H1 (cell line): ENCODE measurements at regions not wholly inside any gene's neighbourhood (a gene's known extent, or its start where the extent isn't known, plus 50 kb on each side); places are given as distances from the start of the nearest gene placed in this dataset.

Experiments used
- CTCF ChIA-PET: fragments of 300-600 bp; sonication (Branson Sonifier 250); formaldehyde crosslinking; loops from one replicate; lab custom pipeline; 2021; ENCODE audit not compliant: partially characterized antibody; lab: Charles Lee
- POLR2A ChIA-PET: fragments of 300-600 bp; sonication (Branson Sonifier 250); formaldehyde crosslinking; loops from one replicate; lab custom pipeline; 2021; ENCODE audit warnings: inconsistent platforms; ENCODE audit not compliant: partially characterized antibody; lab: Charles Lee
- DNase-seq, 2 experiments: peaks; one replicate each; pipeline versions ENCODE4 v3.0.0 to v3.0.0-alpha.2; 2010 to 2022; ENCODE audit warnings: low spot score in 2 of 2, low read depth in 1 of 2, mixed read lengths in 1 of 2
- FAIRE-seq: peaks from 2 replicates; lab custom pipeline; 2011; peaks lifted over from hg19 to GRCh38; lab: Jason Lieb, UNC
- H2AFZ ChIP-seq: 2 replicates; pipeline ENCODE4 v1.8.1; 2012; ENCODE audit warnings: low read length, inconsistent platforms
- H2AK5ac ChIP-seq: 2 replicates; pipeline ENCODE4 v1.6.1; 2013; ENCODE audit warnings: low read depth, low read length
- H2BK120ac ChIP-seq: replicated peaks from 2 replicates; pipeline ENCODE3; 2013; ENCODE audit warnings: low read depth, low read length, inconsistent platforms
- H2BK12ac ChIP-seq: 2 replicates; pipeline ENCODE4 v1.6.1; 2013; ENCODE audit warnings: low read depth, low read length
- H2BK15ac ChIP-seq: 2 replicates; pipeline ENCODE4 v1.6.1; 2013; ENCODE audit warnings: low read length
- H2BK20ac ChIP-seq: 2 replicates; pipeline ENCODE4 v1.6.1; 2013; ENCODE audit warnings: low read length
- H2BK5ac ChIP-seq: 2 replicates; pipeline ENCODE4 v1.6.1; 2013; ENCODE audit warnings: low read depth, low read length
- H3K14ac ChIP-seq: 2 replicates; pipeline ENCODE4 v1.6.1; 2013; ENCODE audit warnings: inconsistent platforms; ENCODE audit not compliant: insufficient read length
- H3K18ac ChIP-seq: 2 replicates; pipeline ENCODE4 v1.6.1; 2013; ENCODE audit warnings: low read length; ENCODE audit errors: extremely low read depth
- H3K23ac ChIP-seq: 2 replicates; pipeline ENCODE4 v1.6.1; 2013; ENCODE audit warnings: inconsistent platforms; ENCODE audit not compliant: insufficient read length
- H3K23me2 ChIP-seq: 2 replicates; pipeline ENCODE4 v1.6.1; 2013; ENCODE audit warnings: low read depth, low read length
- H3K27ac ChIP-seq: 2 replicates; pipeline ENCODE4 v1.6.1; 2011; ENCODE audit warnings: low read depth, low read length, inconsistent platforms
- H3K27me3 ChIP-seq, 4 experiments: replicated peaks in 1 of 4; 1 replicate in 1 of 4; 2 replicates in 3 of 4; pipeline versions ENCODE4 v1.6.1 to v1.8.1; 2011 to 2013; ENCODE audit warnings: low read length in 3 of 4, mild to moderate bottlenecking in 3 of 4, inconsistent platforms in 2 of 4, mixed read lengths in 2 of 4, moderate library complexity in 1 of 4; ENCODE audit not compliant: control insufficient read depth in 3 of 4, insufficient read depth in 3 of 4; ENCODE audit errors: extremely low read depth in 1 of 4
- H3K36me3 ChIP-seq, 4 experiments: 2 replicates each; pipeline versions ENCODE4 v1.6.1 to v1.8.1; 2011 to 2013; ENCODE audit warnings: mild to moderate bottlenecking in 4 of 4, low read length in 3 of 4, moderate library complexity in 2 of 4, control low read depth in 1 of 4, inconsistent platforms in 1 of 4; ENCODE audit not compliant: insufficient read depth in 4 of 4, control insufficient read depth in 2 of 4
- H3K4ac ChIP-seq: replicated peaks from 2 replicates; pipeline ENCODE3; 2013; ENCODE audit warnings: low read length, low read depth, mixed read lengths, inconsistent platforms; ENCODE audit not compliant: insufficient read length
- H3K4me1 ChIP-seq, 4 experiments: replicated peaks in 1 of 4; 1 replicate in 1 of 4; 2 replicates in 3 of 4; pipeline versions ENCODE4 v1.6.1 to v1.8.1; 2011 to 2013; ENCODE audit warnings: low read length in 3 of 4, inconsistent platforms in 2 of 4, mixed read lengths in 1 of 4; ENCODE audit not compliant: insufficient read depth in 4 of 4, control insufficient read depth in 3 of 4
- H3K4me2 ChIP-seq, 2 experiments: 2 replicates each; pipeline versions ENCODE4 v1.6.1 to v1.8.1; 2011 to 2013; ENCODE audit warnings: low read depth in 2 of 2, low read length in 2 of 2, control low read depth in 1 of 2, inconsistent platforms in 1 of 2, mild to moderate bottlenecking in 1 of 2; ENCODE audit not compliant: insufficient read depth in 1 of 2
- H3K4me3 ChIP-seq, 4 experiments: fragments of 200-600, 300-600 bp in 1 of 4; sonication (generic), shearing (Covaris generic), sonication (Bioruptor Twin) in 1 of 4; 2 replicates each; pipeline versions ENCODE4 v1.5.1 to v1.8.1; 2011 to 2016; ENCODE audit warnings: low read length in 4 of 4, low read depth in 3 of 4, control low read depth in 2 of 4, inconsistent platforms in 2 of 4, mild to moderate bottlenecking in 2 of 4, mixed read lengths in 1 of 4, moderate library complexity in 1 of 4; ENCODE audit not compliant: insufficient read depth in 2 of 4; ENCODE audit errors: extremely low read depth in 1 of 4
- H3K56ac ChIP-seq: replicated peaks from 2 replicates; pipeline ENCODE3; 2013; ENCODE audit warnings: low read depth, mild to moderate bottlenecking, mixed read lengths, low read length, inconsistent platforms; ENCODE audit not compliant: insufficient read length
- H3K79me1 ChIP-seq: 2 replicates; pipeline ENCODE4 v1.6.1; 2013; ENCODE audit warnings: low read depth, low read length, control low read depth
- H3K79me2 ChIP-seq, 2 experiments: 2 replicates each; pipeline versions ENCODE4 v1.6.1 to v1.8.1; 2012 to 2013; ENCODE audit warnings: low read length in 2 of 2, mild to moderate bottlenecking in 2 of 2, inconsistent platforms in 1 of 2; ENCODE audit not compliant: insufficient read depth in 2 of 2, control insufficient read depth in 1 of 2
- H3K9ac ChIP-seq, 4 experiments: replicated peaks in 1 of 4; 1 replicate in 1 of 4; 2 replicates in 3 of 4; pipeline versions ENCODE4 v1.6.1 to v1.8.1; 2011 to 2013; ENCODE audit warnings: low read depth in 3 of 4, low read length in 3 of 4, control low read depth in 2 of 4, mild to moderate bottlenecking in 2 of 4, moderate library complexity in 2 of 4, inconsistent platforms in 1 of 4; ENCODE audit errors: extremely low read depth in 1 of 4
- H3K9me3 ChIP-seq, 2 experiments: 2 replicates each; pipeline versions ENCODE4 v1.6.1 to v1.8.1; 2012 to 2013; ENCODE audit warnings: mild to moderate bottlenecking in 2 of 2, moderate library complexity in 2 of 2, control low read depth in 1 of 2, inconsistent platforms in 1 of 2, low read depth in 1 of 2, low read length in 1 of 2, mixed read lengths in 1 of 2; ENCODE audit not compliant: insufficient read depth in 2 of 2
- H4K20me1 ChIP-seq, 2 experiments: replicated peaks in 1 of 2; 2 replicates each; pipeline versions ENCODE3 to v1.8.1; 2011 to 2013; ENCODE audit warnings: inconsistent platforms in 2 of 2, low read length in 2 of 2, mild to moderate bottlenecking in 1 of 2; ENCODE audit not compliant: insufficient read depth in 2 of 2, control insufficient read depth in 1 of 2
- H4K5ac ChIP-seq: 2 replicates; pipeline ENCODE4 v1.6.1; 2013; ENCODE audit warnings: low read length, low read depth, mixed read lengths, inconsistent platforms; ENCODE audit not compliant: insufficient read length
- H4K8ac ChIP-seq: 2 replicates; pipeline ENCODE4 v1.8.0; 2013; ENCODE audit warnings: mild to moderate bottlenecking, moderate library complexity, low read length, inconsistent platforms; ENCODE audit not compliant: insufficient read depth; ENCODE audit errors: extremely low read depth
- H4K91ac ChIP-seq: replicated peaks from 2 replicates; pipeline ENCODE3; 2013; ENCODE audit warnings: low read length, mixed read lengths, inconsistent platforms; ENCODE audit not compliant: insufficient read length
- ASH2L ChIP-seq: fragments of 200-600, 300-600 bp; sonication (generic); IDR thresholded peaks from one replicate; pipeline ENCODE4 v1.7.1; 2017; ENCODE audit warnings: low read length
- CBX5 ChIP-seq: fragments of 300-800, 300-1000 bp; sonication (generic); IDR thresholded peaks from 2 replicates; pipeline ENCODE4 v1.7.1; 2016; ENCODE audit warnings: antibody characterized with exemption, low read length, low read depth
- EP300 ChIP-seq, 2 experiments: IDR thresholded peaks; 1 replicate in 1 of 2; 2 replicates in 1 of 2; pipeline ENCODE4 v1.6.1; 2011 to 2012; ENCODE audit warnings: low read depth in 2 of 2, low read length in 2 of 2, mild to moderate bottlenecking in 2 of 2, borderline replicate concordance in 1 of 2, inconsistent platforms in 1 of 2, moderate library complexity in 1 of 2
- EZH2 ChIP-seq: fragments of 200-600 bp; sonication (generic); IDR thresholded peaks from 2 replicates; pipeline ENCODE4 v1.7.1; 2012; ENCODE audit warnings: low read depth, mild to moderate bottlenecking, moderate library complexity, low read length, inconsistent platforms; ENCODE audit not compliant: severe bottlenecking
- KDM1A ChIP-seq: fragments of 200-600, 300-600 bp; sonication (generic); IDR thresholded peaks from 2 replicates; pipeline ENCODE4 v1.7.1; 2016; ENCODE audit warnings: mild to moderate bottlenecking, low read length, borderline replicate concordance
- NANOG ChIP-seq: IDR thresholded peaks from 2 replicates; pipeline ENCODE4 v1.6.1; 2011; ENCODE audit warnings: low read length, low read depth, mild to moderate bottlenecking, inconsistent platforms; ENCODE audit not compliant: insufficient read depth, poor library complexity, severe bottlenecking
- POLR2A ChIP-seq, 2 experiments: IDR thresholded peaks; 1 replicate in 1 of 2; 2 replicates in 1 of 2; pipeline ENCODE4 v1.6.1; 2011; ENCODE audit warnings: low read depth in 2 of 2, low read length in 2 of 2, mild to moderate bottlenecking in 2 of 2; ENCODE audit errors: control extremely low read depth in 1 of 2
- RAD21 ChIP-seq, 2 experiments: IDR thresholded peaks in 1 of 2; conservative IDR thresholded peaks in 1 of 2; 2 replicates each; pipeline ENCODE4 v1.6.1; 2011; ENCODE audit warnings: low read depth in 2 of 2, low read length in 2 of 2, improper control_type of control experiment in 1 of 2, inconsistent platforms in 1 of 2, mild to moderate bottlenecking in 1 of 2, moderate library complexity in 1 of 2
- RBBP5 ChIP-seq: IDR thresholded peaks from 2 replicates; pipeline ENCODE4 v1.7.1; 2012; ENCODE audit warnings: low read depth, mild to moderate bottlenecking, inconsistent platforms, low read length, moderate library complexity, borderline replicate concordance
- SRF ChIP-seq: IDR thresholded peaks from 2 replicates; pipeline ENCODE4 v1.6.1; 2011; ENCODE audit warnings: mild to moderate bottlenecking, low read depth, low read length, moderate library complexity
- WGBS, 2 experiments: shearing (Covaris generic) in 1 of 2; methylation state at CpG; one replicate each; pipeline versions ENCODE4 v1.1.6 to v1.1.7; 2013 to 2015; ENCODE audit warnings: low lambda C conversion rate in 2 of 2, mixed read lengths in 2 of 2, inconsistent platforms in 1 of 2, low coverage in 1 of 2, missing lambda C conversion rate in 1 of 2; ENCODE audit not compliant: insufficient replicate concordance in 2 of 2, insufficient coverage in 1 of 2, insufficient read length in 1 of 2; ENCODE audit errors: extremely low coverage in 1 of 2, missing lambda C conversion rate in 1 of 2; 5-methylcytosine and 5-hydroxymethylcytosine counted together
- TF ChIP-seq, protein P1 (sequence below): IDR thresholded peaks from 2 replicates; pipeline ENCODE4 v1.6.1; 2012; ENCODE audit warnings: low read length, inconsistent platforms

DNA sequence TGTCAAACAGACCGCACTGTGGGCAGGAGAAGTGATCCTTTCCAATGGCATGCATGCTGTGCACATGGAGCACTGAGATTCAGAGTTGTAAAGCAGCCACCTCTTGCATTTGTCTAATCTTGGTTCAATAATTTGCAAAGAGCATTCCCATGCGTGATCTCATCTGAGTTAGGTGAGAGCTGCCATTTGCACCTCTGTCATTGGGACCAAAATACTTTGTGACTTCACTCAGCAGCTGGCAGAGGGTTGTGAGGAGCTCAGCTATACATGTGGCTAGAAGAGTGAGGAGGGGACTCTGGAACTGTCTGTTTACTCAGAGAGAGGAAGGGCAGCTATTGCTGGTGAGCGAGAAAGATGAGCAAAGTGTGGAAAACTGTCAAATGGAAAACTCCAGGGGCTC, 265.1 kb upstream of the TNP1 start:
- H4K8ac ChIP-seq = no peak overlapping the region
- no peak overlapping the region for H3K56ac ChIP-seq
- no peak overlapping the region for H2AK5ac ChIP-seq
- no peak overlapping the region for H3K4ac ChIP-seq
- H2BK12ac ChIP-seq = no peak overlapping the region
- H4K20me1 ChIP-seq = no peaks in the 10 kb centered on the region
- no peaks in the 10 kb centered on the region; a peak in 1 of 8 replicates for H3K36me3 ChIP-seq
- H4K5ac ChIP-seq = no peak overlapping the region
- H3K23ac ChIP-seq = no peak overlapping the region
- H3K9ac ChIP-seq = no peak overlapping the region
- H2BK15ac ChIP-seq = no peak overlapping the region
- H4K91ac ChIP-seq = no peak overlapping the region
- H3K14ac ChIP-seq = no peak overlapping the region
- CTCF ChIA-PET = interaction anchor here (1.3 to 1.6 kb wide), 3 partner anchors 17 to 386 kb away, joined by 3 to 6 read pairs (median 6); no protein-coding TSS in a partner anchor
- H3K79me2 ChIP-seq = no peaks in the 10 kb centered on the region
- no peak overlapping the region for H3K4me2 ChIP-seq
- no peak overlapping the region for H3K4me3 ChIP-seq
- POLR2A ChIA-PET = no interaction called here
- H3K27me3 ChIP-seq = no peaks in the 10 kb centered on the region
- H3K27ac ChIP-seq = no peak overlapping the region
- H2BK20ac ChIP-seq = no peak overlapping the region
- TF ChIP-seq POLR2A (IDR thresholded peaks at IDR 0.05; ENCODE audit: control extremely low read depth in 1 of 2, low read depth in 2 of 2, low read length in 2 of 2) = no peak
- TF ChIP-seq NANOG = no peak
- TF ChIP-seq SRF = no peak
- no peak for TF ChIP-seq CBX5
- TF ChIP-seq ASH2L = no peak
- TF ChIP-seq, protein P1, sequence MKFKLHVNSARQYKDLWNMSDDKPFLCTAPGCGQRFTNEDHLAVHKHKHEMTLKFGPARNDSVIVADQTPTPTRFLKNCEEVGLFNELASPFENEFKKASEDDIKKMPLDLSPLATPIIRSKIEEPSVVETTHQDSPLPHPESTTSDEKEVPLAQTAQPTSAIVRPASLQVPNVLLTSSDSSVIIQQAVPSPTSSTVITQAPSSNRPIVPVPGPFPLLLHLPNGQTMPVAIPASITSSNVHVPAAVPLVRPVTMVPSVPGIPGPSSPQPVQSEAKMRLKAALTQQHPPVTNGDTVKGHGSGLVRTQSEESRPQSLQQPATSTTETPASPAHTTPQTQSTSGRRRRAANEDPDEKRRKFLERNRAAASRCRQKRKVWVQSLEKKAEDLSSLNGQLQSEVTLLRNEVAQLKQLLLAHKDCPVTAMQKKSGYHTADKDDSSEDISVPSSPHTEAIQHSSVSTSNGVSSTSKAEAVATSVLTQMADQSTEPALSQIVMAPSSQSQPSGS = no peak
- no peak for TF ChIP-seq RBBP5
- TF ChIP-seq RAD21 (IDR thresholded peaks at IDR 0.05 in 1 of 2, conservative IDR thresholded peaks at IDR 0.05 in 1 of 2; ENCODE audit: low read depth in 2 of 2, low read length in 2 of 2) = no peak
- TF ChIP-seq EP300 (IDR thresholded peaks at IDR 0.05; ENCODE audit: borderline replicate concordance in 1 of 2, low read depth in 2 of 2, low read length in 2 of 2) = no peak
- no peak for TF ChIP-seq EZH2
- TF ChIP-seq KDM1A = no peak
- no peaks in the 10 kb centered on the region; the same call in 1 of the 2 replicates for H3K23me2 ChIP-seq
- no peak overlapping the region for H2BK120ac ChIP-seq
- FAIRE-seq (no peak), DNase-seq (no peak)
- H3K18ac ChIP-seq = no peak overlapping the region
- 90% methylated on average over 3 of the region's 3 CpGs; no CpG with 5 or more reads in 1 of the 2 experiments for WGBS, 2 experiments
- H3K9me3 ChIP-seq = no peaks in the 10 kb centered on the region
- no peaks in the 10 kb centered on the region for H3K4me1 ChIP-seq
- no peak overlapping the region for H2AFZ ChIP-seq
- H2BK5ac ChIP-seq = no peak overlapping the region
- no peaks in the 10 kb centered on the region for H3K79me1 ChIP-seq
